Panc1 (cell line): ENCODE measurements at regions not wholly inside any gene's neighbourhood (a gene's known extent, or its start where the extent isn't known, plus 50 kb on each side); places are given as distances from the start of the nearest gene placed in this dataset.

ENCODE experiments used
- ATAC-seq: fragments of 200-7000 bp; cut with Tn5 transposase; 2 replicates; pipeline ENCODE4 v1.9.1; 2020; ENCODE audit warnings: mild to moderate bottlenecking, moderate library complexity
- BruUV-seq: library from RNA; stranded (reverse); fragments of 400-500 nt; replicated peaks from 2 replicates; lab custom pipeline; 2021; lab: Mats Ljungman, UMichigan
- CTCF ChIA-PET: fragments of 300-600 bp; sonication (Branson Sonifier 250); formaldehyde crosslinking; loops from one replicate; lab custom pipeline; 2022; ENCODE audit warnings: antibody characterized with exemption; lab: Charles Lee
- POLR2A ChIA-PET: fragments of 300-600 bp; sonication (Branson Sonifier 250); formaldehyde crosslinking; loops from one replicate; lab custom pipeline; 2022; ENCODE audit warnings: antibody characterized with exemption; lab: Charles Lee
- DNase-seq: peaks from one replicate; pipeline ENCODE4 v3.0.0-alpha.2; 2010; ENCODE audit warnings: low read depth, low spot score
- H3K27ac ChIP-seq: 2 replicates; pipeline ENCODE4 v1.5.1; 2011; ENCODE audit warnings: mild to moderate bottlenecking, low read length, inconsistent platforms
- H3K27me3 ChIP-seq: fragments of 200-500 bp; sonication (Bioruptor generic); 2 replicates; pipeline ENCODE4 v1.6.0; 2014; ENCODE audit warnings: low read length, inconsistent platforms; ENCODE audit not compliant: control insufficient read depth, insufficient read depth
- H3K36me3 ChIP-seq: fragments of 200-500 bp; sonication (Bioruptor generic); 2 replicates; pipeline ENCODE4 v1.5.1; 2014; ENCODE audit warnings: inconsistent platforms, mild to moderate bottlenecking, low read length, moderate library complexity; ENCODE audit not compliant: control insufficient read depth, insufficient read depth
- H3K4me1 ChIP-seq: 2 replicates; pipeline ENCODE4 v1.5.1; 2011; ENCODE audit warnings: inconsistent platforms, mild to moderate bottlenecking, low read length, moderate library complexity; ENCODE audit not compliant: control insufficient read depth, insufficient read depth
- H3K4me3 ChIP-seq, 2 experiments: 2 replicates each; pipeline ENCODE4 v1.5.1; 2011 to 2012; ENCODE audit warnings: low read depth in 2 of 2, low read length in 2 of 2, mild to moderate bottlenecking in 2 of 2, inconsistent platforms in 1 of 2, moderate library complexity in 1 of 2
- H3K9me3 ChIP-seq: fragments of 200-500 bp; sonication (Bioruptor generic); 2 replicates; pipeline ENCODE4 v1.5.1; 2014; ENCODE audit warnings: low read depth, mild to moderate bottlenecking, inconsistent platforms, low read length, moderate library complexity; ENCODE audit not compliant: control insufficient read depth, insufficient read depth
- CTCF ChIP-seq: fragments of 450-650 bp; IDR thresholded peaks from 2 replicates; pipeline ENCODE4 v1.5.1; 2017; ENCODE audit warnings: mild to moderate bottlenecking
- POLR2AphosphoS5 ChIP-seq: IDR thresholded peaks from 2 replicates; pipeline ENCODE4 v1.6.1; 2012; ENCODE audit warnings: mild to moderate bottlenecking, low read depth, low read length, moderate library complexity
- REST ChIP-seq, 2 experiments: IDR thresholded peaks; 2 replicates each; pipeline ENCODE4 v1.6.1; 2011 to 2012; ENCODE audit warnings: low read depth in 2 of 2, control low read depth in 1 of 2, low read length in 1 of 2, mild to moderate bottlenecking in 1 of 2, moderate library complexity in 1 of 2; ENCODE audit not compliant: insufficient read depth in 1 of 2
- SIN3A ChIP-seq: IDR thresholded peaks from 2 replicates; pipeline ENCODE4 v1.6.1; 2012; ENCODE audit warnings: low read depth, mild to moderate bottlenecking, low read length, moderate library complexity, borderline replicate concordance; ENCODE audit not compliant: insufficient read depth
- TCF7L2 ChIP-seq: IDR thresholded peaks from 2 replicates; pipeline ENCODE4 v1.6.1; 2011; ENCODE audit warnings: mild to moderate bottlenecking, low read depth, low read length, inconsistent platforms
- in situ Hi-C: cut with HindIII; loops from 2 replicates; pipeline ENCODE4 v1.10.0; 2016; ENCODE audit warnings: low sequenced_read_pairs, low pct_unique_long_range_greater_than_20kb
- intact Hi-C: fragments of 100-400 bp; cut with micrococcal nuclease; formaldehyde crosslinking; loops from one replicate; pipeline ENCODE4 v1.10.0; 2022; ENCODE audit not compliant: unreplicated experiment

GRCh38 chr4:59644765-59645164 is 1555.4 kb upstream of the ADGRL3 start:
- Histone ChIP-seq H3K27me3 (no peaks in the 10 kb centered on the region), H3K9me3 (no peaks in the 10 kb centered on the region), H3K4me3 (no peak overlapping the region), H3K27ac (no peak overlapping the region), H3K36me3 (no peaks in the 10 kb centered on the region), H3K4me1 (no peaks in the 10 kb centered on the region)
- no TSS peak for BruUV-seq
- no peak for DNase-seq
- intact Hi-C loops = no loop called here
- ATAC-seq = no peak
- ChIA-PET POLR2A (no interaction called here), CTCF (no interaction called here)
- TF ChIP-seq CTCF (no peak), SIN3A (no peak), TCF7L2 (no peak), REST (IDR thresholded peaks at IDR 0.05; ENCODE audit: insufficient read depth in 1 of 2, low read depth in 2 of 2, low read length in 1 of 2) (no peak), POLR2AphosphoS5 (no peak)
- in situ Hi-C loops = no loop called here

GRCh38 chr4:59646082-59646481 is 1554.0 kb upstream of the ADGRL3 start:
- no TSS peak for BruUV-seq
- H3K36me3 ChIP-seq = no peaks in the 10 kb centered on the region
- no peak for DNase-seq
- no peak overlapping the region for H3K4me3 ChIP-seq
- ChIA-PET CTCF (no interaction called here), POLR2A (no interaction called here)
- no peaks in the 10 kb centered on the region for H3K4me1 ChIP-seq
- intact Hi-C loops (no loop called here), in situ Hi-C loops (no loop called here)
- H3K27me3 ChIP-seq = no peaks in the 10 kb centered on the region
- ATAC-seq = no peak
- H3K27ac ChIP-seq = no peak overlapping the region
- H3K9me3 ChIP-seq = no peaks in the 10 kb centered on the region
- TF ChIP-seq SIN3A (no peak), CTCF (no peak), TCF7L2 (no peak), POLR2AphosphoS5 (no peak), REST (IDR thresholded peaks at IDR 0.05; ENCODE audit: insufficient read depth in 1 of 2, low read depth in 2 of 2, low read length in 1 of 2) (no peak)
